ENCODE measurements at regions not wholly inside any gene's neighbourhood (a gene's known extent, or its start where the extent isn't known, plus 50 kb on each side); places are given as distances from the start of the nearest gene placed in this dataset.

GRCh38 chr6:134529305-134529704, 211.4 kb upstream of the SGK1 start:
- no peak for DNase-seq (ENCODE audit: low read depth)

GRCh38 chr6:134527108-134527787, 209.3 kb upstream of the SGK1 start:
- DNase-seq (ENCODE audit: low read depth): no peak

GRCh38 chr6:134525190-134525868, 207.4 kb upstream of the SGK1 start:
- no peak for DNase-seq (ENCODE audit: low read depth)

- DNase-seq (ENCODE audit: low read depth): no peak
Measured at GRCh38 chr6:134523903-134524650, 206.2 kb upstream of the SGK1 start.

- no peak for DNase-seq (ENCODE audit: low read depth)
Measured at GRCh38 chr6:134523051-134523450, 205.1 kb upstream of the SGK1 start.

GRCh38 chr6:134521116-134521501, 203.2 kb upstream of the SGK1 start:
- DNase-seq (ENCODE audit: low read depth): no peak

- DNase-seq (ENCODE audit: low read depth): peak; percentile 60
Measured at GRCh38 chr6:134520181-134521115, 202.5 kb upstream of the SGK1 start.

- DNase-seq (ENCODE audit: low read depth): peak; percentile 23
Measured at GRCh38 chr6:134519465-134519864, 201.6 kb upstream of the SGK1 start.

GRCh38 chr6:134517868-134518267, 200.0 kb upstream of the SGK1 start:
- no peak for DNase-seq (ENCODE audit: low read depth)

- peak; percentile 88 for DNase-seq (ENCODE audit: low read depth)
Measured at GRCh38 chr6:134517145-134517658, 199.3 kb upstream of the SGK1 start.

GRCh38 chr6:134516582-134516981, 198.7 kb upstream of the SGK1 start:
- DNase-seq (ENCODE audit: low read depth): no peak

- DNase-seq (ENCODE audit: low read depth): no peak
Measured at GRCh38 chr6:134515986-134516385, 198.1 kb upstream of the SGK1 start.

- no peak for DNase-seq (ENCODE audit: low read depth)
Measured at GRCh38 chr6:134512981-134513391, 195.1 kb upstream of the SGK1 start.

- no peak for DNase-seq (ENCODE audit: low read depth)
Measured at GRCh38 chr6:134511984-134512683, 194.2 kb upstream of the SGK1 start.

GRCh38 chr6:134510920-134511319, 193.0 kb upstream of the SGK1 start:
- DNase-seq (ENCODE audit: low read depth): peak; percentile 42

GRCh38 chr6:134510142-134510541, 192.2 kb upstream of the SGK1 start:
- DNase-seq (ENCODE audit: low read depth): no peak

- DNase-seq (ENCODE audit: low read depth): no peak
Measured at GRCh38 chr6:134508862-134509498, 191.1 kb upstream of the SGK1 start.

GRCh38 chr6:134506162-134506561, 188.2 kb upstream of the SGK1 start:
- no peak for DNase-seq (ENCODE audit: low read depth)

GRCh38 chr6:134503585-134504281, 185.8 kb upstream of the SGK1 start:
- DNase-seq (ENCODE audit: low read depth): no peak

Measured in RPMI7951 (cell line).